Keratinocyte (primary cell): ENCODE measurements at regions not wholly inside any gene's neighbourhood (a gene's known extent, or its start where the extent isn't known, plus 50 kb on each side); places are given as distances from the start of the nearest gene placed in this dataset.

Experiments
- CTCF ChIP-seq, 3 experiments: IDR thresholded peaks in 1 of 3; conservative IDR thresholded peaks in 1 of 3; optimal IDR thresholded peaks in 1 of 3; 2 replicates in 2 of 3; 3 replicates in 1 of 3; pipeline versions ENCODE3 to v1.5.1; 2011; ENCODE audit warnings: low read length in 3 of 3, mild to moderate bottlenecking in 3 of 3, moderate library complexity in 2 of 3, control low read depth in 1 of 3, inconsistent platforms in 1 of 3; ENCODE audit not compliant: insufficient read depth in 2 of 3; ENCODE audit errors: extremely low read depth in 1 of 3
- EZH2 ChIP-seq: IDR thresholded peaks from one replicate; pipeline ENCODE4 v1.6.1; 2012; ENCODE audit warnings: inconsistent platforms, mild to moderate bottlenecking, low read length, moderate library complexity

- no peak for TF ChIP-seq CTCF (optimal IDR thresholded peaks at IDR 0.05 in 1 of 3, IDR thresholded peaks at IDR 0.05 in 1 of 3, conservative IDR thresholded peaks at IDR 0.05 in 1 of 3; ENCODE audit: extremely low read depth in 1 of 3, insufficient read depth in 2 of 3, low read length in 3 of 3)
- TF ChIP-seq EZH2, result no peak
These were observed 184.8 kb upstream of the LYSMD4 start for GRCh38 chr15:99918072-99918471.
